OCI-LY1 (cell line): ENCODE measurements at regions not wholly inside any gene's neighbourhood (a gene's known extent, or its start where the extent isn't known, plus 50 kb on each side); places are given as distances from the start of the nearest gene placed in this dataset.

Experiments used
- H2AFZ ChIP-seq: fragments of 200-600 bp; sonication (generic), shearing (Covaris generic); 2 replicates; pipeline ENCODE4 v1.6.0; 2014; ENCODE audit warnings: antibody characterized with exemption, mild to moderate bottlenecking, low read length
- H3F3A ChIP-seq: fragments of 200-600 bp; sonication (generic), shearing (Covaris generic); 2 replicates; pipeline ENCODE4 v1.6.0; 2014; ENCODE audit warnings: mild to moderate bottlenecking, antibody characterized with exemption, low read length, moderate library complexity; ENCODE audit not compliant: insufficient read depth
- H3K27ac ChIP-seq: fragments of 200-600 bp; sonication (generic); 2 replicates; pipeline ENCODE4 v1.5.1; 2014; ENCODE audit warnings: low read length, mixed run types, mild to moderate bottlenecking, low read depth; ENCODE audit not compliant: poor library complexity, severe bottlenecking
- H3K27me3 ChIP-seq: fragments of 200-600 bp; sonication (generic); 2 replicates; pipeline ENCODE4 v1.6.0; 2014; ENCODE audit warnings: antibody characterized with exemption, mild to moderate bottlenecking, low read length, moderate library complexity; ENCODE audit not compliant: insufficient read depth
- H3K36me3 ChIP-seq: fragments of 200-600 bp; sonication (generic); 2 replicates; pipeline ENCODE4 v1.6.1; 2014; ENCODE audit warnings: mild to moderate bottlenecking, antibody characterized with exemption, low read length, moderate library complexity, mixed read lengths; ENCODE audit not compliant: insufficient read depth
- H3K4me1 ChIP-seq: fragments of 200-600 bp; sonication (generic); 2 replicates; pipeline ENCODE4 v1.5.1; 2014; ENCODE audit warnings: mild to moderate bottlenecking, low read length, moderate library complexity; ENCODE audit not compliant: insufficient read depth, severe bottlenecking
- H3K4me2 ChIP-seq: fragments of 200-600 bp; sonication (generic), shearing (Covaris generic); 2 replicates; pipeline ENCODE4 v1.6.1; 2014; ENCODE audit warnings: low read length
- H3K4me3 ChIP-seq: fragments of 200-600 bp; sonication (generic); 2 replicates; pipeline ENCODE4 v1.5.1; 2014; ENCODE audit warnings: low read length, low read depth, mild to moderate bottlenecking, mixed read lengths; ENCODE audit not compliant: poor library complexity, severe bottlenecking
- H3K79me2 ChIP-seq: fragments of 200-600 bp; shearing (Covaris generic); 2 replicates; pipeline ENCODE4 v1.6.1; 2016; ENCODE audit warnings: mixed run types, low read length, mixed read lengths; ENCODE audit not compliant: insufficient read depth
- H3K9ac ChIP-seq: fragments of 200-600 bp; sonication (generic), shearing (Covaris generic); 2 replicates; pipeline ENCODE4 v1.6.1; 2014; ENCODE audit warnings: mild to moderate bottlenecking, low read length, mixed read lengths
- H3K9me2 ChIP-seq: fragments of 200-600 bp; sonication (generic), shearing (Covaris generic); 2 replicates; pipeline ENCODE4 v1.6.1; 2014; ENCODE audit warnings: low read depth, mild to moderate bottlenecking, low read length, mixed read lengths
- H3K9me3 ChIP-seq: fragments of 200-600 bp; shearing (Covaris generic); 2 replicates; pipeline ENCODE4 v1.6.1; 2014; ENCODE audit warnings: low read length, mixed read lengths
- H4K20me1 ChIP-seq: fragments of 200-600 bp; sonication (generic), shearing (Covaris generic); 2 replicates; pipeline ENCODE4 v1.6.0; 2016; ENCODE audit warnings: mild to moderate bottlenecking, low read length; ENCODE audit not compliant: insufficient read depth
- CTCF ChIP-seq: fragments of 200-600 bp; sonication (generic), shearing (Covaris generic); IDR thresholded peaks from 2 replicates; pipeline ENCODE4 v1.5.1; 2017; ENCODE audit warnings: mild to moderate bottlenecking, antibody characterized with exemption, low read length, moderate library complexity, mixed read lengths
- EZH2 ChIP-seq: fragments of 200-600 bp; sonication (generic), shearing (Covaris generic); IDR thresholded peaks from 2 replicates; pipeline ENCODE4 v1.8.0; 2017; ENCODE audit warnings: borderline replicate concordance, mixed run types, mild to moderate bottlenecking, antibody characterized with exemption, low read length, moderate library complexity, mixed read lengths

GRCh38 chr5:117682416-117682815 is 1107.8 kb upstream of the SEMA6A start:
- Histone ChIP-seq H3F3A (no peaks in the 10 kb centered on the region), H3K4me1 (no peaks in the 10 kb centered on the region), H3K4me2 (no peak overlapping the region), H3K36me3 (no peaks in the 10 kb centered on the region), H2AFZ (no peak overlapping the region), H3K9ac (no peak overlapping the region), H3K4me3 (no peak overlapping the region), H3K79me2 (no peaks in the 10 kb centered on the region), H3K9me3 (no peaks in the 10 kb centered on the region), H4K20me1 (no peaks in the 10 kb centered on the region), H3K27me3 (no peaks in the 10 kb centered on the region), H3K9me2 (no peaks in the 10 kb centered on the region), H3K27ac (no peak overlapping the region)
- TF ChIP-seq EZH2 = no peak
- TF ChIP-seq CTCF = no peak

GRCh38 chr5:117681431-117682254 is 1107.0 kb upstream of the SEMA6A start:
- Histone ChIP-seq H3K4me1 (no peaks in the 10 kb centered on the region), H3K79me2 (no peaks in the 10 kb centered on the region), H3K36me3 (no peaks in the 10 kb centered on the region), H3K27ac (no peak overlapping the region), H3K4me2 (no peak overlapping the region), H3K9ac (no peak overlapping the region), H3K9me3 (no peaks in the 10 kb centered on the region), H4K20me1 (no peaks in the 10 kb centered on the region), H3K4me3 (no peak overlapping the region), H3F3A (no peaks in the 10 kb centered on the region), H3K27me3 (no peaks in the 10 kb centered on the region), H2AFZ (no peak overlapping the region), H3K9me2 (no peaks in the 10 kb centered on the region)
- TF ChIP-seq EZH2 = no peak
- no peak for TF ChIP-seq CTCF

GRCh38 chr5:117680426-117680825 is 1105.8 kb upstream of the SEMA6A start:
- Histone ChIP-seq H3K4me2 (no peak overlapping the region), H3K79me2 (no peaks in the 10 kb centered on the region), H3K9ac (no peak overlapping the region), H3K27ac (no peak overlapping the region), H3K36me3 (no peaks in the 10 kb centered on the region), H2AFZ (no peak overlapping the region), H3K27me3 (no peaks in the 10 kb centered on the region), H3K9me2 (no peaks in the 10 kb centered on the region), H4K20me1 (no peaks in the 10 kb centered on the region), H3K9me3 (no peaks in the 10 kb centered on the region), H3K4me3 (no peak overlapping the region), H3F3A (no peaks in the 10 kb centered on the region), H3K4me1 (no peaks in the 10 kb centered on the region)
- no peak for TF ChIP-seq CTCF
- TF ChIP-seq EZH2 = no peak
